ENCODE measurements at regions not wholly inside any gene's neighbourhood (a gene's known extent, or its start where the extent isn't known, plus 50 kb on each side); places are given as distances from the start of the nearest gene placed in this dataset.
A peak's percentile ranks its signal among the peaks of the same experiment; 100 is the strongest.

- DNase-seq (no peak), FAIRE-seq (no peak)
- no peak overlapping the region for H3K27ac ChIP-seq (ENCODE audit: low read depth in 2 of 2, low read length in 2 of 2)
- no peaks in the 10 kb centered on the region for H3K36me3 ChIP-seq (ENCODE audit: control insufficient read depth in 2 of 3, insufficient read depth in 3 of 3, low read length in 3 of 3)
- H3K9me3 ChIP-seq (ENCODE audit: control insufficient read depth in 2 of 3, insufficient read depth in 1 of 3, low read length in 3 of 3), result no peaks in the 10 kb centered on the region
- no peak for TF ChIP-seq CTCF (IDR thresholded peaks at IDR 0.05; ENCODE audit: borderline replicate concordance, extremely low read depth, insufficient read depth)
- H3K4me1 ChIP-seq (ENCODE audit: control insufficient read depth in 2 of 3, insufficient read depth in 2 of 3, low read depth in 1 of 3, low read length in 3 of 3), result no peaks in the 10 kb centered on the region
- H3K9ac ChIP-seq (ENCODE audit: low read length in 3 of 3), result no peak overlapping the region
- H3K27me3 ChIP-seq (ENCODE audit: control insufficient read depth, insufficient read depth, low read length), result no peaks in the 10 kb centered on the region
- intact Hi-C loops (cut with DNase I), result no loop called here
- no peak overlapping the region for H3K4me3 ChIP-seq (ENCODE audit: low read length in 3 of 3)
These were observed 451.8 kb upstream of the INTU start for GRCh38 chr4:127181001-127181400.

- Histone ChIP-seq H3K27me3 (ENCODE audit: control insufficient read depth, insufficient read depth, low read length) (no peaks in the 10 kb centered on the region), H3K4me3 (ENCODE audit: low read length in 3 of 3) (no peak overlapping the region), H3K36me3 (ENCODE audit: control insufficient read depth in 2 of 3, insufficient read depth in 3 of 3, low read length in 3 of 3) (no peaks in the 10 kb centered on the region), H3K27ac (ENCODE audit: low read depth in 2 of 2, low read length in 2 of 2) (no peak overlapping the region), H3K4me1 (ENCODE audit: control insufficient read depth in 2 of 3, insufficient read depth in 2 of 3, low read depth in 1 of 3, low read length in 3 of 3) (no peaks in the 10 kb centered on the region), H3K9ac (ENCODE audit: low read length in 3 of 3) (no peak overlapping the region), H3K9me3 (ENCODE audit: control insufficient read depth in 2 of 3, insufficient read depth in 1 of 3, low read length in 3 of 3) (no peaks in the 10 kb centered on the region)
- FAIRE-seq (no peak), DNase-seq (peak in 1 of 5 donors; percentile 6)
- intact Hi-C loops (cut with DNase I), result no loop called here
- no peak for TF ChIP-seq CTCF (IDR thresholded peaks at IDR 0.05; ENCODE audit: borderline replicate concordance, extremely low read depth, insufficient read depth)
These were observed 450.1 kb upstream of the INTU start for GRCh38 chr4:127182687-127183086.

GRCh38 chr4:127188847-127189246 lies 443.9 kb upstream of the INTU start:
- intact Hi-C loops (cut with DNase I), result no loop called here

More at GRCh38 chr4:127188847-127189246, 443.9 kb upstream of the INTU start:
- Histone ChIP-seq H3K9me3 (ENCODE audit: control insufficient read depth in 2 of 3, insufficient read depth in 1 of 3, low read length in 3 of 3) (no peaks in the 10 kb centered on the region), H3K27me3 (ENCODE audit: control insufficient read depth, insufficient read depth, low read length) (no peaks in the 10 kb centered on the region), H3K36me3 (ENCODE audit: control insufficient read depth in 2 of 3, insufficient read depth in 3 of 3, low read length in 3 of 3) (no peaks in the 10 kb centered on the region), H3K9ac (ENCODE audit: low read length in 3 of 3) (no peak overlapping the region), H3K27ac (ENCODE audit: low read depth in 2 of 2, low read length in 2 of 2) (no peak overlapping the region), H3K4me1 (ENCODE audit: control insufficient read depth in 2 of 3, insufficient read depth in 2 of 3, low read depth in 1 of 3, low read length in 3 of 3) (no peaks in the 10 kb centered on the region), H3K4me3 (ENCODE audit: low read length in 3 of 3) (no peak overlapping the region)
- FAIRE-seq, result no peak
- no peak for TF ChIP-seq CTCF (IDR thresholded peaks at IDR 0.05; ENCODE audit: borderline replicate concordance, extremely low read depth, insufficient read depth)
- DNase-seq, result peak in 1 of 5 donors; percentile 32

Measured in kidney (tissue), 13 donors.